ENCODE measurements at regions not wholly inside any gene's neighbourhood (a gene's known extent, or its start where the extent isn't known, plus 50 kb on each side); places are given as distances from the start of the nearest gene placed in this dataset.
"Not testable (repeated sequence)": the region's sequence is repeated elsewhere in the genome, so short reads cannot be mapped to it uniquely, and the experiment has no call there.

DNA sequence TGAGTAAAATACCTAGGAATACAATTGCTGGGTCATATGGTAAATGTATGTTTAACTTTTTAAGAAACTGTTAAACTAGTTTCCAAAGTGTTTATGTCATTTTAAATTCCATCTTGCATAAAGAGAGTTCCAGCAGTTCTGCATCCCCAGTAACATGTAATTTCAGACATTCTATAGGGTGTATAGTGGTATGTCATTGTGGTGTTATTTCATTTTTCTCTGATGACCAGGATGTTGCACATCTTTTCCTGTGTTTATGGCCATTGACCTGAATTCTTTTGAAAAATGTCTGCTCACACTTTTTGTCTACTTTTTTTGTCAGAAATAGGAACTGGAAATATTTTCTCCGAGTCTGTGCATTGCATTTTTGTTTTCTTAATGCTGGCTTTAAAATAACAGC, 128.9 kb downstream of the TMEM200A start:
- DNase-seq: no peak

- no peak for DNase-seq
Observed at GRCh38 chr6:130500693-130501092, 134.9 kb downstream of the TMEM200A start.

DNA sequence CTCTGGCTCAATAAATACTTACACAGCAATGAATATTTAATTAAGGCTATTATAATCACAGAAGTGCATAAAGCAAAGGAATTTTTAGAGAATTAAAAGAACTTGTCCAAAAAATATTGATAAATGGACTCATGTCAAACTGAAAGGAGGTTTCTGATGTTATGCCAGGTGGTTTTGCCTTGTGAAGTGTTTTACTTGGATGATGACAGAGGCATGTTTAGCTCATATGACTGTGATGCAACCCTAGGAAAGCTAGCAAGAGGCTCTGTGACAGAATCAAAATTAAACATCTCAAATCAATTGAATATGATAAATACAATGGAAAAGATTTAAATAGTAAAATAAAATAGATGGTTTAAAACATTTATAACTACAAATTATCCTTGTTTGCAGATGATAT, 137.3 kb downstream of the TMEM200A start:
- no peak for DNase-seq

- DNase-seq: no peak
Observed at GRCh38 chr6:130505808-130506598, 140.2 kb downstream of the TMEM200A start.

- not testable (repeated sequence) for DNase-seq
Observed at GRCh38 chr6:130507005-130507665, 141.3 kb downstream of the TMEM200A start.

GRCh38 chr6:130507666-130508028, 141.8 kb downstream of the TMEM200A start:
- no peak for DNase-seq

- peak; percentile 4 for DNase-seq
Observed at GRCh38 chr6:130513770-130514169, 148.0 kb downstream of the TMEM200A start.

DNA sequence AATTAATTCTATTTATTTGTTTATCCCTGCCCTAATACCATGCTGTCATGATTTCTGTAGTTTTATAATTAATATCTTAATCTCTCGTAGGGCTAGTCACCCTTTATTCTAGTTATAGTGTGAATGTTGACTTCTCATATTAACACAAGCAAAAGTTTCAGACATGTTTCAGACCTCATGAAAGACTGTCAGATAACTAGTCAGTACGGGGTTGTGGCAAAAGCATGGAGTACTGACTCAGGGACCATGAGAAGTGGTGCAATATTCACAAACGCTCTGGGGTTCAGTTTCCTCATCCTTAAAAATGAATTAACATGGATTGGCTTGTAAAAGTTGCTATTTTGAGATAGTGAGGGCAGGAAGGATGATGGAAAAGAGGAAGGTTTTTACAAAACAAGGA, 148.9 kb downstream of the TMEM200A start:
- no peak for DNase-seq

DNA sequence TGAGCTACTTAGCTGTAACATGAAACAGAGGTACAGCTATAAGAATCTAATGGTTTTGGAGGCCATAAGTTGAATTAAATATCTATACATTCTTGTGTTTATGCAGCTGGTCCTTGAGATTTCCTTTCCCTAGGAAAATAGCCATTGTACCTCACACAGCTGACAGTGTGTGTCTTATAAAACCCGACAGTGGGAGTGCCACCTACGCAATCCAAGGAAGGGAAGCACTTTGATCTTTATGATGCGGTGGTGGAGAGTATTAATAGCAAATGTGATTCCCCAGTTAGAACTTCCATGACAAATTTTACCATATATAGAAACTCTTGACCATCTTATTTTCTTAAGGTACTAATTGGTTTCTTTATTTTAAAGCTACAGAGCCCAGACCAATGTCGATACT, 149.5 kb downstream of the TMEM200A start:
- DNase-seq: no peak

GRCh38 chr6:130516604-130517003, 150.8 kb downstream of the TMEM200A start:
- DNase-seq: no peak

GRCh38 chr6:130517444-130517931, 151.7 kb downstream of the TMEM200A start:
- no peak for DNase-seq

DNA sequence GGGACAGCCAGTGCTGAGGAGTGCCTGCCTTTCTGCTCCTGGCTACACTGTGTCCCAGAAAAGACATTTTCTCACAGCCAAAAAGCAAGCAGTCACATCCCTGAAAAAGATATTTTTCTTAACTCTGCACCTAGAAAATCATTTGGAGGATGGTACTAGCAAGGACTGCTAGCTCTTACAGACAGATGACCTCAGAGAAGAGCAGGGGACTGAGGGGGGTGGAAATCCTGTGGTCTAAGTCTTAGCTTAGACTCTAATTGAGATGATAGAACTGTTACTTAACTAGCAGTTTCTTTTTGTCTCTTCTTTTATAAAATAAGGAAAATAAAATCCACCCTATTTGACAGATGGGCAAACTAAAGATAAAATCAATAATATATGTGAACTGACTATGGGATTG, 152.8 kb downstream of the TMEM200A start:
- DNase-seq: no peak

DNA sequence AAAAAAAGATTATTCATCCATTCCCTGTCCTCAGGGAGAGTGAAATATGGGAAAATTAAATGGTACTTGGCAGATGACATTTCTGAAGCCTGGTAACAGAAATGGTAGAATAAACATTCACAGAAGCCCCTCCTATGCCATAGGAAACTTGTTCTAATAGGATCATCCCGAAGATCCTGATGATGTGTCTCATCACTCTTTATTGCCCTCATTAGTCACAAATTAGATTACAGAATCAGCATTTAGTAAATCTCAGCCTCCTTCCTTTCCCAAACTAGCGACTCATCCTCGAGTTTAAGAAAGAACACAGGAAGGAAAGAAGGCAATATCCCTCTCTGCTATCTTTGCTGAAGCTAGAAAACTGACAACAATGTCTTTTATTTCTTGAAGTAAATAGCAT, 154.4 kb downstream of the TMEM200A start:
- DNase-seq: no peak

- no peak for DNase-seq
Observed at GRCh38 chr6:130520801-130521200, 155.0 kb downstream of the TMEM200A start.

GRCh38 chr6:130524552-130524951, 158.7 kb downstream of the TMEM200A start:
- DNase-seq: no peak

- no peak for DNase-seq
Observed at GRCh38 chr6:130525408-130525807, 159.6 kb downstream of the TMEM200A start.

DNA sequence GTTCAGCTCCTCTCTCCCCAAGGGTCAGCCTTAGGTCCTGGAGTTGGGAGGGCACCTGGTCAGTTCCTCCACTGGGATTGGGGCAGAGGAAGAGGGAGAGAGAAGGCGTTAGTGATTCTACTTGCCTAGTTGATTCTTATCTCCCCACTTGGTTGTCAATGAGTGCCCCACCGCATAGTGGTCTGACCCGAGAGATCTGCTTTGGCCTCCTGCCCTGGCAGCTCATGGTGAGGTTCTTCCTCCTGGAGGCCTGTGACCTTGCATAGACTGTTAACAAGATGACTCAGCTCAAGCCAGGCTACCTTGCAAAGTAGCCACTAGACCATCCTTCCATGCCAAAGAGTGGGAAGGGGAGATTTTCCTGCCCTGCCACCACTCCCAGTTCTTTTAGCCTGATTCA, 160.6 kb downstream of the TMEM200A start:
- DNase-seq: no peak

DNA sequence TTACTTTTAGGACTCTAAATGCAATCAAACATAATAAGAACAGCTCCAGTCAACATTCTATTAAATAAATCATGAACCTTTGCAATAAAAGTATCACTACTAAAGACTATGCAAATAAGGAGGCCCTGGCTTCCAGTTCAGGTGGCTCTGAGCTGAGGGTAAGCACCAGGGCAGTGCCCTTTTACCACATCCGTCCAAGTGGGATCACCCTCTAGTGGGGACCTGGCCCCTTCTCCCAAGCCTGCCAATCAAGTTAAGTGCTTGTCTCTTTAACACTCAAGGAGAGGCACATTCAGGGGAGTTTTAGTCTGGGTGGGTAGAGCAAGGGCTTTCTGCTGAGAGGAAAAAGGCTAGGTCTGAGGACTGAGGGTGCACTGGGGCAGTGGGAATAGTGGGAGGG, 161.4 kb downstream of the TMEM200A start:
- no peak for DNase-seq

GRCh38 chr6:130529569-130530149, 163.8 kb downstream of the TMEM200A start:
- no peak for DNase-seq

GRCh38 chr6:130534627-130535026, 168.8 kb downstream of the TMEM200A start:
- DNase-seq: no peak

DNA sequence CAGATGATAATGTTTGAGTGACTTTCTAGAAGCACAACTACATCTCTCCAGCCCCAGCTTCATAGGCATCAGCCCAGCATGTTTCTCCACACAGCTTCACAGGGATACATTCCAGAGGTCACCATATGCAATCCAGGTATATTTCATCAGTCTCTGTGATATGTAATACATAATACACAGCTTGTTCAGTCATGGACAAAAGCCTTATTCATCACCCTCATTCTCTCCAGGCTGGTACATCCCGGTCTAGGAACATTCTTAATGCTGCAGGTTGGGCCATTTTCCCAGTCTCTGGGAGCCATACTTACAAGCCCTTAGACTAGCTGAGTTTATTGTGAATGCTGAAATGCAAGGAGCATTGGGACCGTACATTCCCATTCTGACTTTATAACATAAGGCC, 169.4 kb downstream of the TMEM200A start:
- no peak for DNase-seq

DNA sequence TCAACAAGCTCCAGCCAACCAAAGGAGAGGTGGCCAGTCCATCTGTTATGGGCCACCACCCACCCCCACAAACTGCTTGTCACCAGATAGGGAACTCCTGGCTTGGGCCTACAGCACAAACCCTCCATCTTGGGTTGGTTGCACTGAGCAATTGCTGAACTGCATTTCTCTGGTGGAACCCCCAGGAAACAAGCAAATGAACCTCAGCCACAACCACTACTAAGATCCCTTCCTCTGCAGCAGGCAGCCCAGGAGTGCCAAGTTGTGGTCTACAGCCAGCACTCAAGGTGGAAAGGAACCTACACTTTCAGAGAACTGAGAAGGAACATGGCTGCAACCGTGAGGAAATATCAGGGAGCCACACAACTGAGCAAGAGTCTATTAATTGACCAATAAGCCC, 171.6 kb downstream of the TMEM200A start:
- DNase-seq: no peak

- no peak for DNase-seq
Observed at GRCh38 chr6:130547723-130548122, 181.9 kb downstream of the TMEM200A start.

DNA sequence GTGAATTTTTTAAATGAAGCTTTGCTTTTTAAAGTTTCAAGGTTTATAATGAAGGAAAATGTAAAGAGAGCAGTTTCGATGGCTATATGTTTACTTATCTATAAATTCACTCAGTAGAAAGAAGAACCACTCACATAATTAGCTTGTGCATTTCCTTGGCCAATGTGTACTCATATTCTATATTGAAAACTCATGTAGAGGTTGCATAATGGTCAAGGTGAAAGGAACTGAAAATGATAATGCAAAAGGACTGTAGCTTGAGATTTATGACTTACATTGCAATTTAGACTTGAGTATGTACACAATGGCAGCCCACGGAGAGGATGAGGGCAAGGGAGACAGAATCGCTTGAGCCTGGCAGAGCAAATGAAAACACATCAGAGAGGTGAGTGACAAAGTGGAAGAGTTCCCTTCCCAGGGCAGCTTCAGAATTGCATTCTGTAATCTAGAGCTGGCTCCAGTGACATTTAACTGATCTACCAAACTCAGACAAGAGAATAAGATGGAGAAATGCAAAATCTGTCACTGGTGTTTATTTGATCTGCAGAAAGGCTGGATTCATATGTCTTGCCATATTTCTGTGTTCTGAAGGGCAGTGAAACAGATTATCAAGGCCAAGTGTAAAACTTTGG, 191.8 kb downstream of the TMEM200A start:
- no peak for DNase-seq

All from RPMI8226 (cell line).